Mucosa of rectum (tissue), 2 donors: ENCODE measurements at regions not wholly inside any gene's neighbourhood (a gene's known extent, or its start where the extent isn't known, plus 50 kb on each side); places are given as distances from the start of the nearest gene placed in this dataset.

Experiments used
- H3K27ac ChIP-seq, 2 donors: one replicate each; pipeline ENCODE4 v1.7.0; 2013; ENCODE audit warnings: inconsistent platforms in 2 of 2, low read depth in 2 of 2, low read length in 2 of 2
- H3K27me3 ChIP-seq, 2 donors: one replicate each; pipeline ENCODE4 v1.7.0; 2013; ENCODE audit warnings: low read length in 2 of 2; ENCODE audit not compliant: control insufficient read depth in 2 of 2, insufficient read depth in 2 of 2
- H3K36me3 ChIP-seq, 2 donors: one replicate each; pipeline ENCODE4 v1.7.0; 2013; ENCODE audit warnings: low read length in 2 of 2; ENCODE audit not compliant: control insufficient read depth in 2 of 2, insufficient read depth in 2 of 2
- H3K4me1 ChIP-seq, 2 donors: one replicate each; pipeline ENCODE4 v1.7.0; 2013; ENCODE audit warnings: low read length in 2 of 2, mild to moderate bottlenecking in 1 of 2; ENCODE audit not compliant: control insufficient read depth in 2 of 2, insufficient read depth in 2 of 2
- H3K4me3 ChIP-seq, 2 donors: one replicate each; pipeline ENCODE4 v1.7.0; 2013; ENCODE audit warnings: low read length in 2 of 2
- H3K9ac ChIP-seq, 2 donors: one replicate each; pipeline ENCODE4 v1.7.0; 2013; ENCODE audit warnings: low read length in 2 of 2, low read depth in 1 of 2, mild to moderate bottlenecking in 1 of 2
- H3K9me3 ChIP-seq, 2 donors: one replicate each; pipeline ENCODE4 v1.7.0; 2013; ENCODE audit warnings: low read length in 2 of 2; ENCODE audit not compliant: control insufficient read depth in 2 of 2
- donor health status: healthy.
- donor health status: Normal muscosa, but diverticular disease.

GRCh38 chr12:89833337-89834252 lies 125.0 kb upstream of the ATP2B1 start:
- no peak overlapping the region for H3K9ac ChIP-seq
- no peak overlapping the region for H3K4me3 ChIP-seq
- H3K36me3 ChIP-seq = no peaks in the 10 kb centered on the region
- no peaks in the 10 kb centered on the region for H3K4me1 ChIP-seq
- H3K27ac ChIP-seq = no peak overlapping the region
- H3K27me3 ChIP-seq = no peaks in the 10 kb centered on the region
- H3K9me3 ChIP-seq = no peaks in the 10 kb centered on the region

- Histone ChIP-seq H3K27ac (no peak overlapping the region), H3K4me1 (no peaks in the 10 kb centered on the region), H3K4me3 (no peak overlapping the region), H3K36me3 (no peaks in the 10 kb centered on the region), H3K27me3 (no peaks in the 10 kb centered on the region), H3K9ac (no peak overlapping the region), H3K9me3 (no peaks in the 10 kb centered on the region)
These were observed 123.7 kb upstream of the ATP2B1 start for GRCh38 chr12:89832336-89832735.

GRCh38 chr12:89831310-89832095 lies 122.9 kb upstream of the ATP2B1 start:
- Histone ChIP-seq H3K9me3 (no peaks in the 10 kb centered on the region), H3K36me3 (no peaks in the 10 kb centered on the region), H3K27ac (no peak overlapping the region), H3K4me1 (no peaks in the 10 kb centered on the region), H3K9ac (no peak overlapping the region), H3K4me3 (no peak overlapping the region), H3K27me3 (no peaks in the 10 kb centered on the region)

- Histone ChIP-seq H3K4me3 (no peak overlapping the region), H3K36me3 (no peaks in the 10 kb centered on the region), H3K9me3 (no peaks in the 10 kb centered on the region), H3K9ac (no peak overlapping the region), H3K4me1 (no peaks in the 10 kb centered on the region), H3K27me3 (no peaks in the 10 kb centered on the region), H3K27ac (no peak overlapping the region)
These were observed 120.9 kb upstream of the ATP2B1 start for GRCh38 chr12:89829434-89829975.

GRCh38 chr12:89828575-89828974 lies 119.9 kb upstream of the ATP2B1 start:
- H3K27me3 ChIP-seq = no peaks in the 10 kb centered on the region
- H3K9me3 ChIP-seq = no peaks in the 10 kb centered on the region
- no peaks in the 10 kb centered on the region for H3K4me1 ChIP-seq
- no peak overlapping the region for H3K27ac ChIP-seq
- no peaks in the 10 kb centered on the region for H3K36me3 ChIP-seq
- H3K9ac ChIP-seq = no peak overlapping the region
- no peak overlapping the region for H3K4me3 ChIP-seq

GRCh38 chr12:89827592-89827991 lies 119.0 kb upstream of the ATP2B1 start:
- no peak overlapping the region for H3K27ac ChIP-seq
- H3K9ac ChIP-seq = no peak overlapping the region
- no peak overlapping the region for H3K4me3 ChIP-seq
- H3K36me3 ChIP-seq = no peaks in the 10 kb centered on the region
- no peaks in the 10 kb centered on the region for H3K9me3 ChIP-seq
- H3K27me3 ChIP-seq = no peaks in the 10 kb centered on the region
- no peaks in the 10 kb centered on the region for H3K4me1 ChIP-seq

GRCh38 chr12:89826468-89826867 lies 117.8 kb upstream of the ATP2B1 start:
- no peaks in the 10 kb centered on the region for H3K4me1 ChIP-seq
- no peak overlapping the region for H3K4me3 ChIP-seq
- H3K9me3 ChIP-seq = no peaks in the 10 kb centered on the region
- no peak overlapping the region for H3K9ac ChIP-seq
- H3K36me3 ChIP-seq = no peaks in the 10 kb centered on the region
- H3K27ac ChIP-seq = no peak overlapping the region
- H3K27me3 ChIP-seq = no peaks in the 10 kb centered on the region

- Histone ChIP-seq H3K27ac (no peak overlapping the region), H3K4me3 (no peak overlapping the region), H3K9me3 (no peaks in the 10 kb centered on the region), H3K27me3 (no peaks in the 10 kb centered on the region), H3K36me3 (no peaks in the 10 kb centered on the region), H3K9ac (no peak overlapping the region), H3K4me1 (no peaks in the 10 kb centered on the region)
These were observed 117.2 kb upstream of the ATP2B1 start for GRCh38 chr12:89825591-89826449.

- Histone ChIP-seq H3K27me3 (no peaks in the 10 kb centered on the region), H3K4me1 (no peaks in the 10 kb centered on the region), H3K9me3 (no peaks in the 10 kb centered on the region), H3K9ac (no peak overlapping the region), H3K36me3 (no peaks in the 10 kb centered on the region), H3K27ac (no peak overlapping the region), H3K4me3 (no peak overlapping the region)
These were observed 116.2 kb upstream of the ATP2B1 start for GRCh38 chr12:89824822-89825221.
